Testis (tissue), 2 donors: ENCODE measurements at regions not wholly inside any gene's neighbourhood (a gene's known extent, or its start where the extent isn't known, plus 50 kb on each side); places are given as distances from the start of the nearest gene placed in this dataset.

ENCODE experiments used
- DNase-seq: peaks from one replicate; pipeline ENCODE4 v3.0.0-alpha.2; 2019
- H3K27ac ChIP-seq, 2 donors: fragments of 200-600 bp; sonication (generic); one replicate each; pipeline ENCODE4 v1.5.1; 2019
- H3K27me3 ChIP-seq: fragments of 200-600 bp; sonication (generic); one replicate; pipeline ENCODE4 v1.5.1; 2019
- H3K36me3 ChIP-seq: fragments of 200-600 bp; sonication (generic); one replicate; pipeline ENCODE4 v1.5.1; 2017; ENCODE audit warnings: low read depth; ENCODE audit errors: missing control alignments
- H3K4me1 ChIP-seq: fragments of 200-600 bp; sonication (generic); one replicate; pipeline ENCODE4 v1.5.1; 2019
- H3K4me3 ChIP-seq, 2 donors: fragments of 200-600 bp; sonication (generic); one replicate each; pipeline ENCODE4 v1.5.1; 2017 to 2019
- H3K9me3 ChIP-seq: fragments of 200-600 bp; sonication (generic); one replicate; pipeline ENCODE4 v1.5.1; 2017
- POLR2A ChIP-seq: fragments of 450-650 bp; IDR thresholded peaks from one replicate; pipeline ENCODE4 v1.6.1; 2017; ENCODE audit warnings: antibody characterized with exemption, mild to moderate bottlenecking, moderate library complexity
- WGBS, 2 donors: methylation state at CpG; one replicate each; pipeline ENCODE4 v1.1.5; 2018; 5-methylcytosine and 5-hydroxymethylcytosine counted together
- intact Hi-C: fragments of 100-400 bp; cut with DNase I; formaldehyde crosslinking; loops from one replicate; pipeline ENCODE4 v1.15.1; 2023; ENCODE audit warnings: low total_unique reads
- TF ChIP-seq, protein P1 (sequence below), 3 experiments: fragments of 450-650 bp in 2 of 3; fragments of 200-600 bp in 1 of 3; sonication (generic) in 1 of 3; IDR thresholded peaks; one replicate each; pipeline ENCODE4 v1.5.1; 2016 to 2019; ENCODE audit warnings: antibody characterized with exemption in 3 of 3, mild to moderate bottlenecking in 2 of 3, moderate library complexity in 1 of 3

DNA sequence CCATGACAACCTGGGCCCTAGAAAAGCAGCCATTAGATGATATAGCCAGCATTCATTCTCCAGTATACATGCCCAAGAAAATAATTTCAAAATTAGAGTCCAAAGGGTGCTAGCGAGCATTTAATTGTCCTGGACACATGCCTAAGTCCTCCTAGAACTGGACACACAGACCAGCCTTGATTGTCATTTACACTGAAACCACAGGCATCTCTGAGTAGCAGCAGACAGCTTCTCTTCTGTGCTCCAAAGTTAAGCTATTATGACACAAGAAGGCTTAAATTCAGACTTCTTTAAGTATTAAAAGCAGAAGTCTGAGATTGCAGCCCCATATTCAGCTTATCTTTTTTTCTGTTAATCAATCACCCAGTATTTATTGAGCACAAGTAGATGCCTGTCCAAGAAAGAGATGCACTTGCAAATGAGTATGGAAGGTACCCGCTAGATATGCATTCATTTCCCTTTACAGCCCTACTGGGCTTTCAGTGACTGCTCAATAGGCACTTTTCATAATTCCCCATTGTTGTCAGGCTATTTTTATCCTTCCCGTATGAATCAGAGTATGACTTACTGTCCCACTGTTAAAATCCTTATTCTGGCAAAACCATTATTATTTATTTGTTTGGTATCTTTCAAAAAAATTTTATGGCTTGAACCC, 374.1 kb downstream of the FBXW7 start:
- H3K9me3 ChIP-seq, result no peaks in the 10 kb centered on the region
- DNase-seq, result no peak
- H3K27me3 ChIP-seq, result no peaks in the 10 kb centered on the region
- no peaks in the 10 kb centered on the region for H3K36me3 ChIP-seq
- no peak overlapping the region for H3K27ac ChIP-seq
- 59 to 73% methylated on average over 3 of the region's 3 CpGs for WGBS, 2 donors
- intact Hi-C loops, result no loop called here
- no peak overlapping the region for H3K4me3 ChIP-seq
- no peaks in the 10 kb centered on the region for H3K4me1 ChIP-seq
- no peak for TF ChIP-seq POLR2A
- TF ChIP-seq, protein P1, sequence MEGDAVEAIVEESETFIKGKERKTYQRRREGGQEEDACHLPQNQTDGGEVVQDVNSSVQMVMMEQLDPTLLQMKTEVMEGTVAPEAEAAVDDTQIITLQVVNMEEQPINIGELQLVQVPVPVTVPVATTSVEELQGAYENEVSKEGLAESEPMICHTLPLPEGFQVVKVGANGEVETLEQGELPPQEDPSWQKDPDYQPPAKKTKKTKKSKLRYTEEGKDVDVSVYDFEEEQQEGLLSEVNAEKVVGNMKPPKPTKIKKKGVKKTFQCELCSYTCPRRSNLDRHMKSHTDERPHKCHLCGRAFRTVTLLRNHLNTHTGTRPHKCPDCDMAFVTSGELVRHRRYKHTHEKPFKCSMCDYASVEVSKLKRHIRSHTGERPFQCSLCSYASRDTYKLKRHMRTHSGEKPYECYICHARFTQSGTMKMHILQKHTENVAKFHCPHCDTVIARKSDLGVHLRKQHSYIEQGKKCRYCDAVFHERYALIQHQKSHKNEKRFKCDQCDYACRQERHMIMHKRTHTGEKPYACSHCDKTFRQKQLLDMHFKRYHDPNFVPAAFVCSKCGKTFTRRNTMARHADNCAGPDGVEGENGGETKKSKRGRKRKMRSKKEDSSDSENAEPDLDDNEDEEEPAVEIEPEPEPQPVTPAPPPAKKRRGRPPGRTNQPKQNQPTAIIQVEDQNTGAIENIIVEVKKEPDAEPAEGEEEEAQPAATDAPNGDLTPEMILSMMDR (IDR thresholded peaks at IDR 0.05), result no peak

DNA sequence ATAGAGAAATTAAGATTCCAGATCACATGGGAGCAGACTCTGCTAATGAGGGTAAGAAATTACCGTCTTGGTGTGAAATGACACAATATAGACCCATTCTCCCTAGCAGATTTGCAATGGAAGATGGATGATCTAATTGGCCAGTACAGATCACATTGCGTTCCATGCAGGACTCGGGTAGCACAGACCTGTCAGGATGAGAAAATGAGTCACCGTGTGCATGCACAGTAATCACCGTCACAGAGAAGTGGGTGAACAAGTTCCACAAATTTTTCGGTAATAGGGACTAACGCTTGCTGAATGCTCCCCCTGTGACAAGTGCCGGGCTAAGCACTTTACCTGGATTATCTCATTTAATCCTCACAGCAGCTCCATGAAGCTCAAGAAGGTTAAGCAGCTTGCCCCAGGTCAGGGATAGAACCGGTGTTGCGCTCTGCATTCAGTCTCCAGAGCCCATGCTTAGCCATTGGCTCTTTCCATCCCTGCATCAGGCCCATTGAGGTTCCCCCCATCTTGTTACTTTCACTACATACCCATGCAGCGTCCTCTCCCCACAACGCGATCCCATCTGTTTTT, 375.6 kb downstream of the FBXW7 start:
- WGBS, 2 donors, result 92% methylated on average over 13 of the region's 13 CpGs
- intact Hi-C loops, result no loop called here
- Histone ChIP-seq H3K4me3 (no peak overlapping the region), H3K36me3 (no peaks in the 10 kb centered on the region), H3K27me3 (no peaks in the 10 kb centered on the region), H3K9me3 (no peaks in the 10 kb centered on the region), H3K27ac (no peak overlapping the region), H3K4me1 (no peaks in the 10 kb centered on the region)
- TF ChIP-seq, protein P1 (IDR thresholded peaks at IDR 0.05), result no peak
- TF ChIP-seq POLR2A, result no peak
- no peak for DNase-seq

DNA sequence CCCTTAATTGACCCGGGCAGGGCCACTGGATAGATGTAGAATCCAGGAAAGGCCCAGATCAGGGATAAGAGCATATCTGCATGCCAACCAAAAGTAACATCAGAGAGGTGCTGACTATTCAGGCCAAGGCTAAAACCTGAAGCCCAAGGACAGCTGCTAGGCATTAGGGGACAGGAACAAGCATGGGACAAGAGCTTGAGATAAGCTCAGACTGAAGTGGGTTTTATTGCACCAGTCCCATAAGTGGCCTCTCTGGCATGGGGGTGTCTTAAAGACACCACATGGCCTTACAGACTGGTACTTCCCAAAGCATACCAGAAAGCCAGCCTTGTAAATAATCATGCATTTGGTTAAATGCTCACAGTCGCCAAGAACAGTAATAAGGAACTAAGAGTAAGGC, 376.1 kb downstream of the FBXW7 start:
- H3K4me3 ChIP-seq, result no peak overlapping the region
- DNase-seq, result no peak
- H3K4me1 ChIP-seq, result no peaks in the 10 kb centered on the region
- H3K27me3 ChIP-seq, result no peaks in the 10 kb centered on the region
- intact Hi-C loops, result no loop called here
- 76 to 78% methylated on average over 2 of the region's 2 CpGs for WGBS, 2 donors
- no peak overlapping the region for H3K27ac ChIP-seq
- no peaks in the 10 kb centered on the region for H3K9me3 ChIP-seq
- H3K36me3 ChIP-seq, result no peaks in the 10 kb centered on the region
- TF ChIP-seq, protein P1 (IDR thresholded peaks at IDR 0.05), result no peak
- TF ChIP-seq POLR2A, result no peak

DNA sequence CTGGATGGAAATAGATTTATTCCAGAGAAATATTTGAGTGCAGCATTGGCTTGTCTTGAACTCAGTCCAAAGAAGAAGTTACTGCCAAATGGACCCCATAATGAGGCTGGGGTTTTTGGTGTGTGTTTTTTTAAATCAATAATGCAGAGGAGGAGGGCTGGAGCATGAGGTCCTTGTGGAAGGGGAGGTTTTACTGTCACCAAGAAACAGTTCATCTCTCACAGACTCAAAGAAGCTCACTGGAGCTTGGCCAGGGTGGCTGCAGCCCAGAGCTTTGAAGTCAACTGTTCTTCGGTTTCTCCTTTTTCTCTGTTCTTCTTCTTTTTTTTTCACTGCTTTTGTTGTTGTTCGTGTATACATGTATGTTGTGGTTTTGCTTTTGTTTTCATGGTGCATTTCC, 377.7 kb downstream of the FBXW7 start:
- Histone ChIP-seq H3K4me1 (no peaks in the 10 kb centered on the region), H3K9me3 (no peaks in the 10 kb centered on the region), H3K27me3 (no peaks in the 10 kb centered on the region), H3K27ac (no peak overlapping the region), H3K36me3 (no peaks in the 10 kb centered on the region), H3K4me3 (no peak overlapping the region)
- 54 to 57% methylated on average over 2 of the region's 2 CpGs for WGBS, 2 donors
- TF ChIP-seq POLR2A, result no peak
- TF ChIP-seq, protein P1 (IDR thresholded peaks at IDR 0.05), result no peak
- DNase-seq, result no peak
- intact Hi-C loops, result no loop called here

DNA sequence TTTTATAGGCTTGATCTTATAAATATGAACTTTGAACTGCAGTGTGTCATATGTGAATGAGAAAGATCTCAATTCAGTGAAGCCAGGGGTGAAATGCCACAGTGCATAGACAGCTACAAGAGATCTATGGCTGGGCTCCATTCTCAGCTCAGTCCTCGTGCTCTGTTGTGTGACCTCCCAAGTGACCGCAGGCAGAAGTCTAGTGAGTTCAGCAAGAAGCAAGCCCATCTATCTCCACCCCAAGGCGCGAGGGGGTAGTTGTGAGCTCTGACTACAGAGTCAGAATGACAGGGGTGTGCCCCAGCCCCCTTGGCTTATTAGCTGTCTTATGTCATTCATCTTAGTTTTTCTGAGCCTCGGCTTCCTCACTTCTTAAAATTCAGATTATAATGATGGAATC, 378.3 kb downstream of the FBXW7 start:
- intact Hi-C loops, result no loop called here
- no peaks in the 10 kb centered on the region for H3K27me3 ChIP-seq
- TF ChIP-seq, protein P1 (IDR thresholded peaks at IDR 0.05), result no peak
- TF ChIP-seq POLR2A, result no peak
- H3K9me3 ChIP-seq, result no peaks in the 10 kb centered on the region
- no peaks in the 10 kb centered on the region for H3K36me3 ChIP-seq
- no peak overlapping the region for H3K4me3 ChIP-seq
- H3K4me1 ChIP-seq, result no peaks in the 10 kb centered on the region
- WGBS, 2 donors, result 80 to 83% methylated on average over 5 of the region's 5 CpGs
- DNase-seq, result no peak
- H3K27ac ChIP-seq, result no peak overlapping the region
